ENCODE measurements at regions not wholly inside any gene's neighbourhood (a gene's known extent, or its start where the extent isn't known, plus 50 kb on each side); places are given as distances from the start of the nearest gene placed in this dataset.

DNA sequence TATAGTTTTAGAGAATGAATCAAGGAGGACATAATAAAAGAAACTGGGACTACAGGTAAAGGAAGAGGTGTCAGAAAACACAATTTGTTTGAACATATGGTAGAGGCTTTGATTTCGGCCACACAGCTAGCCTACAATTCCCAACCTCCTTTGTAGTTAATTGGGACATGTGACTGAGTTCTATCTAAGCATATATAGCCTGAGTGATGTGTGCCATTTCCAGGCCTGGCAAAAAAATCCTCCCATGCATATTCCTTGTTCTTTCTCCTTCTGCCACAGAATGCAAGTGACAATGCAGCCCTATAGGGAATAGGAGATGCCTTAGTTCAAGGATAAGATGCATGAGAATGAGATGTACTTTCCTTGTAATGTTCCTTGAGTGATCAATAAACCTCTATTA lies 590.7 kb upstream of the STEAP1 start (continued):
- TF ChIP-seq, protein P1, sequence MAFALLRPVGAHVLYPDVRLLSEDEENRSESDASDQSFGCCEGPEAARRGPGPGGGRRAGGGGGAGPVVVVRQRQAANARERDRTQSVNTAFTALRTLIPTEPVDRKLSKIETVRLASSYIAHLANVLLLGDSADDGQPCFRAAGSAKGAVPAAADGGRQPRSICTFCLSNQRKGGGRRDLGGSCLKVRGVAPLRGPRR (CRISPR knock-in tag; IDR thresholded peaks at IDR 0.05) = no peak

DNA sequence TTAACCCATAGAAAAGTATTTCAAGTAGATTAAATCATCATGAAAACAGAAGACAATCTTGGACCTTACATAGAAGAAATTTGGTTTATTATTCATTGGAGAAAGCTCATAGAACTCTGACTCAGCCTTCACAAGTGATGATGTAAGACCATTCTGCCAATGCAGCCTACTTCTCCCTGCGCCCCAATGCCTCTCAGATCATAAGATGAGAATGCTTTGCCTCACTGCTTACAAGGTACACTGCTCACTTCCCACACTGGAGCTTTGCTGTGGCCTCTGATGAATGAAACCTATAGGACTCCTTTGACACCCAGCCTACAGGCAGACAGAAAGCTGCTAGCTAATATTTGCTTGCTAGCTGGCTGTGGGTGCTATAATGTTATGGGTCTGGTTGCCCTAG lies 569.4 kb upstream of the STEAP1 start:
- ATAC-seq (no peak), DNase-seq (ENCODE audit: extremely low read depth in 1 of 4, low spot score in 3 of 4) (no peak), FAIRE-seq (no peak)
- Histone ChIP-seq H3K79me2 (ENCODE audit: control insufficient read depth, insufficient read depth, low read length) (no peaks in the 10 kb centered on the region), H3K4me3 (no peak overlapping the region), H3K4me2 (ENCODE audit: insufficient read depth, low read length) (no peak overlapping the region), H3K9me3 (replicated peaks; ENCODE audit: control insufficient read depth, insufficient read depth, low read depth, low read length) (no peaks in the 10 kb centered on the region; the same call in none of the 2 replicates), H3K9me1 (ENCODE audit: control insufficient read depth, insufficient read depth, low read length) (no peaks in the 10 kb centered on the region), H2AFZ (ENCODE audit: low read depth, low read length) (no peak overlapping the region), H3K36me3 (ENCODE audit: control insufficient read depth, insufficient read depth, low read length) (no peaks in the 10 kb centered on the region), H3K4me1 (replicated peaks in 1 of 2; ENCODE audit: control insufficient read depth in 2 of 2, insufficient read depth in 2 of 2, low read length in 2 of 2) (no peaks in the 10 kb centered on the region), H3K9ac (ENCODE audit: insufficient read depth in 1 of 2, low read depth in 2 of 2, low read length in 2 of 2) (no peak overlapping the region), H4K20me1 (replicated peaks; ENCODE audit: control insufficient read depth, insufficient read depth, low read length) (no peaks in the 10 kb centered on the region), H3K27me3 (ENCODE audit: control insufficient read depth in 2 of 2, insufficient read depth in 2 of 2, low read length in 2 of 2) (no peaks in the 10 kb centered on the region), H3K27ac (ENCODE audit: extremely low read depth, low read depth, low read length) (no peak overlapping the region)
- no TSS peak for BruUV-seq (replicated peaks)
- 7% methylated on average over 1 of the region's 1 CpG for WGBS (ENCODE audit: insufficient coverage, low coverage, missing lambda C conversion rate)
- POLR2A ChIA-PET = no interaction called here
- in situ Hi-C loops (cut with MboI) (no loop called here), intact Hi-C loops (cut with micrococcal nuclease) (no loop called here)
- CTCF ChIA-PET (ENCODE audit: low intra/inter-chr PET ratio) = no interaction called here
- TF ChIP-seq SP2 (IDR thresholded peaks at IDR 0.05; ENCODE audit: extremely low read depth, low read depth, low read length, poor library complexity, severe bottlenecking) (no peak), PHF20 (IDR thresholded peaks at IDR 0.05; ENCODE audit: partially characterized antibody) (no peak), CBFA2T3 (IDR thresholded peaks at IDR 0.05) (no peak), ZNF253 (CRISPR knock-in tag; conservative IDR thresholded peaks at IDR 0.05) (no peak), NCOA4 (IDR thresholded peaks at IDR 0.05; ENCODE audit: partially characterized antibody) (no peak)
- TF ChIP-seq, protein P2, sequence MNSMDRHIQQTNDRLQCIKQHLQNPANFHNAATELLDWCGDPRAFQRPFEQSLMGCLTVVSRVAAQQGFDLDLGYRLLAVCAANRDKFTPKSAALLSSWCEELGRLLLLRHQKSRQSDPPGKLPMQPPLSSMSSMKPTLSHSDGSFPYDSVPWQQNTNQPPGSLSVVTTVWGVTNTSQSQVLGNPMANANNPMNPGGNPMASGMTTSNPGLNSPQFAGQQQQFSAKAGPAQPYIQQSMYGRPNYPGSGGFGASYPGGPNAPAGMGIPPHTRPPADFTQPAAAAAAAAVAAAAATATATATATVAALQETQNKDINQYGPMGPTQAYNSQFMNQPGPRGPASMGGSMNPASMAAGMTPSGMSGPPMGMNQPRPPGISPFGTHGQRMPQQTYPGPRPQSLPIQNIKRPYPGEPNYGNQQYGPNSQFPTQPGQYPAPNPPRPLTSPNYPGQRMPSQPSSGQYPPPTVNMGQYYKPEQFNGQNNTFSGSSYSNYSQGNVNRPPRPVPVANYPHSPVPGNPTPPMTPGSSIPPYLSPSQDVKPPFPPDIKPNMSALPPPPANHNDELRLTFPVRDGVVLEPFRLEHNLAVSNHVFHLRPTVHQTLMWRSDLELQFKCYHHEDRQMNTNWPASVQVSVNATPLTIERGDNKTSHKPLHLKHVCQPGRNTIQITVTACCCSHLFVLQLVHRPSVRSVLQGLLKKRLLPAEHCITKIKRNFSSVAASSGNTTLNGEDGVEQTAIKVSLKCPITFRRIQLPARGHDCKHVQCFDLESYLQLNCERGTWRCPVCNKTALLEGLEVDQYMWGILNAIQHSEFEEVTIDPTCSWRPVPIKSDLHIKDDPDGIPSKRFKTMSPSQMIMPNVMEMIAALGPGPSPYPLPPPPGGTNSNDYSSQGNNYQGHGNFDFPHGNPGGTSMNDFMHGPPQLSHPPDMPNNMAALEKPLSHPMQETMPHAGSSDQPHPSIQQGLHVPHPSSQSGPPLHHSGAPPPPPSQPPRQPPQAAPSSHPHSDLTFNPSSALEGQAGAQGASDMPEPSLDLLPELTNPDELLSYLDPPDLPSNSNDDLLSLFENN (IDR thresholded peaks at IDR 0.05; ENCODE audit: low read depth in 2 of 2, low read length in 2 of 2) = no peak
- TF ChIP-seq, protein P3, sequence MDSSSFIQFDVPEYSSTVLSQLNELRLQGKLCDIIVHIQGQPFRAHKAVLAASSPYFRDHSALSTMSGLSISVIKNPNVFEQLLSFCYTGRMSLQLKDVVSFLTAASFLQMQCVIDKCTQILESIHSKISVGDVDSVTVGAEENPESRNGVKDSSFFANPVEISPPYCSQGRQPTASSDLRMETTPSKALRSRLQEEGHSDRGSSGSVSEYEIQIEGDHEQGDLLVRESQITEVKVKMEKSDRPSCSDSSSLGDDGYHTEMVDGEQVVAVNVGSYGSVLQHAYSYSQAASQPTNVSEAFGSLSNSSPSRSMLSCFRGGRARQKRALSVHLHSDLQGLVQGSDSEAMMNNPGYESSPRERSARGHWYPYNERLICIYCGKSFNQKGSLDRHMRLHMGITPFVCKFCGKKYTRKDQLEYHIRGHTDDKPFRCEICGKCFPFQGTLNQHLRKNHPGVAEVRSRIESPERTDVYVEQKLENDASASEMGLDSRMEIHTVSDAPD (CRISPR knock-in tag; IDR thresholded peaks at IDR 0.05) = no peak
- TF ChIP-seq, protein P4, sequence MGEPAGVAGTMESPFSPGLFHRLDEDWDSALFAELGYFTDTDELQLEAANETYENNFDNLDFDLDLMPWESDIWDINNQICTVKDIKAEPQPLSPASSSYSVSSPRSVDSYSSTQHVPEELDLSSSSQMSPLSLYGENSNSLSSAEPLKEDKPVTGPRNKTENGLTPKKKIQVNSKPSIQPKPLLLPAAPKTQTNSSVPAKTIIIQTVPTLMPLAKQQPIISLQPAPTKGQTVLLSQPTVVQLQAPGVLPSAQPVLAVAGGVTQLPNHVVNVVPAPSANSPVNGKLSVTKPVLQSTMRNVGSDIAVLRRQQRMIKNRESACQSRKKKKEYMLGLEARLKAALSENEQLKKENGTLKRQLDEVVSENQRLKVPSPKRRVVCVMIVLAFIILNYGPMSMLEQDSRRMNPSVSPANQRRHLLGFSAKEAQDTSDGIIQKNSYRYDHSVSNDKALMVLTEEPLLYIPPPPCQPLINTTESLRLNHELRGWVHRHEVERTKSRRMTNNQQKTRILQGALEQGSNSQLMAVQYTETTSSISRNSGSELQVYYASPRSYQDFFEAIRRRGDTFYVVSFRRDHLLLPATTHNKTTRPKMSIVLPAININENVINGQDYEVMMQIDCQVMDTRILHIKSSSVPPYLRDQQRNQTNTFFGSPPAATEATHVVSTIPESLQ (CRISPR knock-in tag; IDR thresholded peaks at IDR 0.05) = no peak

Data from K562 (cell line).